A549 (cell line): ENCODE measurements at regions not wholly inside any gene's neighbourhood (a gene's known extent, or its start where the extent isn't known, plus 50 kb on each side); places are given as distances from the start of the nearest gene placed in this dataset.

Experiments
- ATAC-seq, 2 experiments: fragments of 200-7000 bp in 1 of 2; fragments of >200 bp in 1 of 2; cut with Nextera tagmentation in 1 of 2; cut with Tn5 transposase in 1 of 2; 3 replicates each; pipeline versions ENCODE4 v1.8.0 to v1.9.1; 2018 to 2020; ENCODE audit warnings: mild to moderate bottlenecking in 1 of 2, moderate library complexity in 1 of 2
- CTCF ChIA-PET: fragments of 300-600 bp; sonication (Branson Sonifier 250); formaldehyde crosslinking; extraction: SDS; loops from one replicate; lab custom pipeline; 2021; ENCODE audit warnings: antibody characterized with exemption, inconsistent platforms; lab: Yijun Ruan, JAX
- POLR2A ChIA-PET: fragments of 350-600 bp; formaldehyde crosslinking; extraction: SDS; loops from one replicate; lab custom pipeline; 2021; ENCODE audit warnings: antibody characterized with exemption, inconsistent platforms; lab: Yijun Ruan, JAX
- DNase-seq, 2 experiments: peaks; one replicate each; pipeline versions ENCODE4 v3.0.0 to v3.0.0-alpha.2; 2011 to 2016; ENCODE audit warnings: low read depth in 1 of 2, low spot score in 1 of 2
- FAIRE-seq: peaks from 2 replicates; lab custom pipeline; 2011; peaks lifted over from hg19 to GRCh38; lab: Jason Lieb, UNC
- H3K27ac ChIP-seq, 2 experiments: fragments of >200 bp; sonication (Bioruptor Twin); formaldehyde crosslinking; 3 replicates each; pipeline ENCODE4 v1.5.1; 2016 to 2017
- H3K4me1 ChIP-seq: fragments of >200 bp; sonication (Bioruptor Twin); formaldehyde crosslinking; 3 replicates; pipeline ENCODE4 v1.6.1; 2016
- H3K4me2 ChIP-seq: fragments of >200 bp; sonication (Bioruptor Twin); formaldehyde crosslinking; 3 replicates; pipeline ENCODE4 v1.6.1; 2016
- H3K4me3 ChIP-seq: fragments of >200 bp; sonication (Bioruptor Twin); formaldehyde crosslinking; 3 replicates; pipeline ENCODE4 v1.5.1; 2016
- H3K9me3 ChIP-seq: fragments of >200 bp; sonication (Bioruptor Twin); formaldehyde crosslinking; 3 replicates; pipeline ENCODE4 v1.6.1; 2016
- ATOH8 ChIP-seq: fragments of 250-450 bp; sonication (Bioruptor Pico); IDR thresholded peaks from 2 replicates; pipeline ENCODE4 v1.5.0; 2020; ENCODE audit warnings: low read depth, mild to moderate bottlenecking, moderate library complexity
- BCL3 ChIP-seq: fragments of >200 bp; sonication (Bioruptor Twin); formaldehyde crosslinking; IDR thresholded peaks from 3 replicates; pipeline ENCODE4 v1.6.1; 2016
- CBX2 ChIP-seq: fragments of 200-600 bp; sonication (generic); IDR thresholded peaks from 2 replicates; pipeline ENCODE4 v1.6.1; 2016; ENCODE audit warnings: low read depth, mild to moderate bottlenecking, borderline replicate concordance
- CBX8 ChIP-seq: fragments of 200-600 bp; sonication (generic); IDR thresholded peaks from 2 replicates; pipeline ENCODE4 v1.6.1; 2016
- CHD2 ChIP-seq: fragments of 150-350 bp; IDR thresholded peaks from 2 replicates; pipeline ENCODE4 v1.6.1; 2014; ENCODE audit warnings: low read length; ENCODE audit not compliant: partially characterized antibody
- CHD4 ChIP-seq: fragments of 200-600 bp; sonication (generic); IDR thresholded peaks from 2 replicates; pipeline ENCODE4 v1.6.1; 2016; ENCODE audit warnings: antibody characterized with exemption, mild to moderate bottlenecking, borderline replicate concordance
- E2F6 ChIP-seq: IDR thresholded peaks from 2 replicates; pipeline ENCODE4 v1.6.1; 2012; ENCODE audit warnings: low read depth, borderline replicate concordance
- EP300 ChIP-seq, 2 experiments: fragments of >200 bp; sonication (Bioruptor Twin); formaldehyde crosslinking; IDR thresholded peaks; 2 replicates in 1 of 2; 3 replicates in 1 of 2; pipeline ENCODE4 v1.6.1; 2016 to 2017
- FOSB ChIP-seq: fragments of 250-450 bp; sonication (Bioruptor Pico); IDR thresholded peaks from 2 replicates; pipeline ENCODE4 v1.5.0; 2020; ENCODE audit warnings: mild to moderate bottlenecking, moderate library complexity
- FOXS1 ChIP-seq: fragments of 250-450 bp; sonication (Bioruptor Pico); IDR thresholded peaks from 2 replicates; pipeline ENCODE4 v1.5.0; 2020; ENCODE audit warnings: mild to moderate bottlenecking, moderate library complexity
- GATA3 ChIP-seq: IDR thresholded peaks from 2 replicates; pipeline ENCODE4 v1.6.1; 2012; ENCODE audit warnings: borderline replicate concordance
- HEYL ChIP-seq: fragments of 250-450 bp; sonication (Bioruptor Pico); IDR thresholded peaks from 2 replicates; pipeline ENCODE4 v1.8.0; 2021; ENCODE audit warnings: mild to moderate bottlenecking, moderate library complexity
- HMGXB4 ChIP-seq: fragments of 250-450 bp; sonication (Bioruptor Pico); IDR thresholded peaks from 2 replicates; pipeline ENCODE4 v1.5.0; 2021; ENCODE audit warnings: mild to moderate bottlenecking, moderate library complexity, borderline replicate concordance
- HOXA7 ChIP-seq: fragments of 250-450 bp; sonication (Bioruptor Pico); IDR thresholded peaks from 2 replicates; pipeline ENCODE4 v1.5.0; 2020; ENCODE audit warnings: mild to moderate bottlenecking, moderate library complexity
- HOXB13 ChIP-seq: fragments of 250-450 bp; sonication (Bioruptor Pico); IDR thresholded peaks from 2 replicates; pipeline ENCODE4 v1.5.0; 2020; ENCODE audit warnings: low read depth, mild to moderate bottlenecking, moderate library complexity
- JUNB ChIP-seq: fragments of >200 bp; sonication (Bioruptor Twin); formaldehyde crosslinking; IDR thresholded peaks from 2 replicates; pipeline ENCODE4 v1.6.1; 2016
- MAFK ChIP-seq: fragments of 450-650 bp; IDR thresholded peaks from 2 replicates; pipeline ENCODE4 v1.6.1; 2014; ENCODE audit not compliant: partially characterized antibody
- MAZ ChIP-seq: fragments of 150-350 bp; IDR thresholded peaks from 2 replicates; pipeline ENCODE4 v1.6.1; 2014; ENCODE audit warnings: antibody characterized with exemption, low read depth, low read length, borderline replicate concordance
- NFE2L2 ChIP-seq: fragments of 150-350 bp; conservative IDR thresholded peaks from 2 replicates; pipeline ENCODE4 v1.6.1; 2014; ENCODE audit warnings: low read length
- NR3C1 ChIP-seq: fragments of >200 bp; sonication (Bioruptor Twin); formaldehyde crosslinking; IDR thresholded peaks from 3 replicates; pipeline ENCODE4 v1.6.1; 2017
- PHF8 ChIP-seq: fragments of 200-600 bp; sonication (generic); IDR thresholded peaks from 2 replicates; pipeline ENCODE4 v1.6.1; 2016; ENCODE audit warnings: low read depth, mild to moderate bottlenecking, antibody characterized with exemption, moderate library complexity, borderline replicate concordance
- POLR2A ChIP-seq: IDR thresholded peaks from 2 replicates; pipeline ENCODE4 v1.6.1; 2012; ENCODE audit warnings: mild to moderate bottlenecking, low read length
- POLR2AphosphoS2 ChIP-seq: conservative IDR thresholded peaks from 2 replicates; pipeline ENCODE4 v1.6.1; 2012; ENCODE audit warnings: low read length, improper control_type of control experiment, inconsistent platforms
- RAD21 ChIP-seq, 2 experiments: fragments of >200 bp in 1 of 2; sonication (Bioruptor Twin) in 1 of 2; formaldehyde crosslinking in 1 of 2; IDR thresholded peaks in 1 of 2; conservative IDR thresholded peaks in 1 of 2; 2 replicates in 1 of 2; 3 replicates in 1 of 2; pipeline ENCODE4 v1.6.1; 2012 to 2018; ENCODE audit warnings: inconsistent platforms in 1 of 2
- RCOR1 ChIP-seq: fragments of 150-350 bp; IDR thresholded peaks from 2 replicates; pipeline ENCODE4 v1.6.1; 2014; ENCODE audit warnings: antibody characterized with exemption, low read length, low read depth
- SMC3 ChIP-seq: fragments of >200 bp; sonication (Bioruptor Twin); formaldehyde crosslinking; IDR thresholded peaks from 3 replicates; pipeline ENCODE4 v1.6.1; 2018; ENCODE audit warnings: inconsistent platforms
- SREBF2 ChIP-seq: fragments of 450-650 bp; IDR thresholded peaks from 2 replicates; pipeline ENCODE4 v1.6.1; 2014; ENCODE audit warnings: mild to moderate bottlenecking, moderate library complexity
- TP53 ChIP-seq: fragments of 250-450 bp; sonication (Bioruptor Pico); IDR thresholded peaks from 2 replicates; pipeline ENCODE4 v1.5.0; 2021; ENCODE audit warnings: mild to moderate bottlenecking, moderate library complexity
- ZFP36 ChIP-seq: fragments of 450-650 bp; IDR thresholded peaks from 2 replicates; pipeline ENCODE4 v1.6.1; 2014; ENCODE audit warnings: borderline replicate concordance; ENCODE audit not compliant: partially characterized antibody
- ZNF302 ChIP-seq: fragments of 250-450 bp; sonication (Bioruptor Pico); IDR thresholded peaks from 2 replicates; pipeline ENCODE4 v1.9.0; 2021; ENCODE audit warnings: inconsistent platforms, mild to moderate bottlenecking, moderate library complexity
- ZSCAN20 ChIP-seq: fragments of 250-450 bp; sonication (Bioruptor Pico); IDR thresholded peaks from 2 replicates; pipeline ENCODE4 v1.8.0; 2022; ENCODE audit warnings: mild to moderate bottlenecking, moderate library complexity
- WGBS: methylation state at CpG from one replicate; pipeline ENCODE4 v1.1.6; 2017; ENCODE audit errors: missing lambda C conversion rate; 5-methylcytosine and 5-hydroxymethylcytosine counted together

DNA sequence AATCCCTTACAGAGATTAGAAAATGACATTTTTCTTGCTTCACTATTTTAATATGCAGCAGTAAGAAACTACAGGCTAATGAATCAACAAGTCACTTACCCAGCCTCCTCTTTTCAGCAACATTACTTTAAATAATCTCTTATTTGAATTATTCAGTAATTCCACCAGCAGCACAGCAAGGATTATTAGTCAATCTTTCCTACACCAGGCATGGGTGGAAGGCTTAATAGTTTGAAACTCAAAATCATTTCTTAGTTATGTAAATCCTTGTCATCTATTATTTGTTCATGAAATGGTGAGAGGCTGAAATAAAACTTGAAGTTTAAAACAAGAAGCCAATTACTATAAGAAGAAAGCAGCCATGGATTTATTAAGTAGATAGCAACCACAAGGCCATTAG lies 530.5 kb downstream of the KCNA4 start:
- ATAC-seq (no peak), DNase-seq (no peak), FAIRE-seq (no peak)
- CTCF ChIA-PET, result interaction anchor here (0.6 kb wide), 1 partner anchor 1229 kb away, joined by 3 read pairs; no protein-coding TSS in a partner anchor
- H3K4me1 ChIP-seq, result no peaks in the 10 kb centered on the region
- POLR2A ChIA-PET, result no interaction called here
- TF ChIP-seq PHF8 (no peak), FOXS1 (no peak), CBX2 (no peak), POLR2AphosphoS2 (no peak), FOSB (CRISPR knock-in tag) (no peak), NFE2L2 (no peak), RCOR1 (no peak)
- no peak overlapping the region for H3K27ac ChIP-seq
- no peak overlapping the region for H3K4me2 ChIP-seq
- H3K4me3 ChIP-seq, result no peak overlapping the region
- H3K9me3 ChIP-seq, result no peaks in the 10 kb centered on the region

- DNase-seq, result no peak
- Histone ChIP-seq H3K4me3 (no peak overlapping the region), H3K27ac (no peak overlapping the region), H3K9me3 (no peaks in the 10 kb centered on the region), H3K4me2 (no peak overlapping the region), H3K4me1 (no peaks in the 10 kb centered on the region)
- TF ChIP-seq MAZ (no peak), NR3C1 (no peak), HOXA7 (CRISPR knock-in tag) (no peak), HOXB13 (CRISPR knock-in tag) (no peak), TP53 (CRISPR knock-in tag) (no peak), RAD21 (conservative IDR thresholded peaks at IDR 0.05 in 1 of 2, IDR thresholded peaks at IDR 0.05 in 1 of 2) (no peak), POLR2A (no peak), SMC3 (no peak), JUNB (no peak), CHD4 (no peak), ZSCAN20 (CRISPR knock-in tag) (no peak), CBX8 (no peak), GATA3 (no peak), CHD2 (no peak), ATOH8 (CRISPR knock-in tag) (no peak)
- ATAC-seq, result no peak
- CTCF ChIA-PET, result no interaction called here
- POLR2A ChIA-PET, result no interaction called here
- WGBS, result 43% methylated on average over 4 of the region's 4 CpGs
- no peak for FAIRE-seq
Observed at GRCh38 chr11:29485641-29486040, 531.2 kb downstream of the KCNA4 start.

- Histone ChIP-seq H3K9me3 (no peaks in the 10 kb centered on the region), H3K4me1 (no peaks in the 10 kb centered on the region), H3K27ac (no peak overlapping the region), H3K4me2 (no peak overlapping the region), H3K4me3 (no peak overlapping the region)
- WGBS, result 23% methylated on average over 1 of the region's 1 CpG
- FAIRE-seq, result no peak
- CTCF ChIA-PET, result no interaction called here
- ATAC-seq, result no peak
- no peak for TF ChIP-seq PHF8
- TF ChIP-seq EP300 (IDR thresholded peaks at IDR 0.05), result no peak
- no peak for TF ChIP-seq FOSB (CRISPR knock-in tag)
- TF ChIP-seq HEYL (CRISPR knock-in tag), result no peak
- TF ChIP-seq HOXB13 (CRISPR knock-in tag), result no peak
- POLR2A ChIA-PET, result no interaction called here
- DNase-seq, result no peak
Observed at GRCh38 chr11:29484548-29484947, 532.3 kb downstream of the KCNA4 start.

GRCh38 chr11:29483831-29484230 lies 533.0 kb downstream of the KCNA4 start:
- FAIRE-seq (no peak), DNase-seq (no peak)
- TF ChIP-seq MAFK (no peak), RCOR1 (no peak), GATA3 (no peak), BCL3 (no peak), FOSB (CRISPR knock-in tag) (no peak), HMGXB4 (CRISPR knock-in tag) (no peak), EP300 (IDR thresholded peaks at IDR 0.05) (no peak), ZNF302 (no peak), SREBF2 (no peak), RAD21 (conservative IDR thresholded peaks at IDR 0.05 in 1 of 2, IDR thresholded peaks at IDR 0.05 in 1 of 2) (no peak), ZFP36 (no peak), CBX2 (no peak), E2F6 (no peak)

More at GRCh38 chr11:29483831-29484230, 533.0 kb downstream of the KCNA4 start:
- POLR2A ChIA-PET, result no interaction called here
- H3K4me1 ChIP-seq, result no peaks in the 10 kb centered on the region
- ATAC-seq, result no peak
- H3K27ac ChIP-seq, result no peak overlapping the region
- WGBS, result 47% methylated on average over 2 of the region's 2 CpGs
- no peaks in the 10 kb centered on the region for H3K9me3 ChIP-seq
- no peak overlapping the region for H3K4me2 ChIP-seq
- CTCF ChIA-PET, result no interaction called here
- H3K4me3 ChIP-seq, result no peak overlapping the region
